Stimulated activated CD4-positive, alpha-beta T cell treated with anti-CD3 and anti-CD28 coated beads, Interleukin-15, amount 100 ng/mL, for 24 hours (primary cell): ENCODE measurements at regions not wholly inside any gene's neighbourhood (a gene's known extent, or its start where the extent isn't known, plus 50 kb on each side); places are given as distances from the start of the nearest gene placed in this dataset.

Experiments used
- DNase-seq: peaks from one replicate; pipeline ENCODE4 v3.0.0-alpha.2; 2020

DNA sequence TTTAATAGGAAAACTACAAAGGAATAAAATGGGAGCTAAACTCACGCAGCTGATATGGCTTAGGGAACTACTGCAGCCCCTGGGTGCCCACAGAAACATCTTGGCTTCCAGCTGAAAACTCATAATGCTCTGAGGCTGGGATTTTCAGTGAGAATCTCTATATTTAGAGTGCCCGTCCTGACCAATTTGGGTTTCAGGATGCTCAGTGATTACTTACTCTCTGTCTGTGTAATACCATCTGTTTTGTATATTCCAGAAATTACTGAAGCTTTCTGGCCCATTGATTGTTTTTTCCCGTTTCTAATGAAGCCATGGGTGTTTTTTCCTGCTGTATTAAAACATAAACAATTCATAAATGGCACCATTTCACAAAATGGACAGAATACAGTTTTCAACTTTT lies 50.6 kb upstream of the ZNF385D start:
- DNase-seq, result no peak

DNA sequence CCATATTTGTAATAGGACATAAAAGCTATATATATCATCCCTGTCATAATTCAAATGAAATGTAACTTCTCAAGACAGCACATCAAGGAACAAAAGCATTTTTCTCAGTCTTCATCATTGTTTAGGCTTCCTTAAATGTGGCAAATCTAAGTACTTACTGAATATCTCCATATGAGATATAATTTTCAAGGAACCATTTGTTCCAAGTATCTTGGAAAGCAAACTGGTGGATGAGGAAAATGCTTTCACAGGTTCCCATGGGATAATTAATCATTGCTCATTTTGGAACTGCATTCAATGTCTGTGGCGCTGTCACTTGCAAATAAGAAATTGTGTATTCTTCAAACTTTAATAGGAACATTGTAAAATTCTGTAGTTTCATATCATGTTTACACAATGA lies 52.6 kb upstream of the ZNF385D start:
- no peak for DNase-seq

DNA sequence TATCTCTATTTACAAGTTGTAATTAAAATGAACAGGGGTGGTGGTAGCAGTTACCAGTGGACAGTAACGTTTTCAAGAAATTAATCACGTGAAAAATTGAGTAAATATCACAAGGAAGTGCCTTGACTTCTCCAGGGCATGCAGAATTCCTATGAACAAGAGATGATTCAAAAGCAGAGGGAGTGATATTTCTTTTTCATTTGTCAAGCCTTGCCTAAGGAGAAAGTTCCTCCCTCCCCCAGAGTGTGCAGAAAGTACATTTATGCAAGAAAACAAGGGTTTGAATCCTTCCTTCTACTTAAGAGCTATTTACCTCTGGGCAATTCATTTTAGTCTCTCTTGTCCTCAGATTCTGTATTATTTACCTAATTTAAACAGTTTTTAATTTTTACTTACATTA lies 53.3 kb upstream of the ZNF385D start:
- no peak for DNase-seq

DNA sequence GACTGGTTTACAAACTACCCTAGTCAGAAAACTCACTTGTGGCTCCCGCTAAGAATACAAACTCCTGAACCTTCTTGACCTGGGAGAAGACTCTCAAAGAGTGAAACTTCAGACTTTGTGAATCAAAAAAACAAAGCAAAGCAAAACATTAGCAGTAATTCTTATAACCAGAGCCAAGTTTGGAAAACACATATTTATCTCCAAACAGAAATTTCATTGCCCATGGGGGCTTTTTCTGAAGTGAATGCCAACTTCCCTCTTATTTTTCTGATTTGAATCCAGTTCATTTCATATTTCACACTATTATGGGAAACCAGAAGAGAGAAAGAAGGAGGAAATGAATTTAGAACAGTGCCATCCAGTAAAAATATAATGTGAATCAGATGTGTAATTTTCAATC lies 55.7 kb upstream of the ZNF385D start:
- DNase-seq, result no peak

DNA sequence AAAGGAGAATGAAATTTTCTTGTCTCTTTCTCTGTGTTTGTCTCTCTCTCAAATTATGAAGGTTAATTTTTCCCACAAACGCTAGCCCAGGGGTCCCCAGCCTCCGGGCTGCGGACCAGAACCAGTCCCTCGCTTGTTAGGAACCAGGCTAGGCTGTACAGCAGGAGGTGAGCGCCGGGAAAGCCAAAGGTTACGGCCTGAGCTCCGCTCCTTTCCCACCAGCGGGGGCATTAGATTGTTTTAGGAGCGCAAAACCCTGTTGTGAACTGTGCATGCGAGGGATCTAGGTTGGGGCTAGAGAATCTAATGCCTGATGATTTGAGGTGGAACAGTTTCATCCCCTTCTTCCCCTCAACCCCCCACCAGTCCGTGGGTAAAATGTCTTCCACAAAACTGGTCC lies 74.7 kb upstream of the ZNF385D start:
- DNase-seq, result no peak

DNA sequence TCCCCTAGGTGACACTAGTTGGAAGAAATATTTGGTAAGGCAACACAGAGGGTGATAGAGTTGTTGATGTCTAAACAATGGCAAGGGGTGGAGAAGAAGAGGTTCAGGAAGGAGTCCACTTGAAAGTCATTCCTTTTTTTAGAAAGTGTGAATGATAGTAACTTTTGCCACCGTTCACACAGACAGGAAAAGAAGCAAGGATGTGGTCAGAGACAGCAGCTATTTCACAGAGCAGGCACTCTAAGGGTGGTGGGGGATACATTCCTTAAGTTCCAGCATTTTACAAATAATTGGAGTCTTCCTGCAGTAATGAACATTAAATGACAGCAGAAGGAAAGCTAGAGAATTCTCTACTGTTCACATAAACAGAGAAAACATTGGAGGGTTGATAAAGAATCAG lies 75.4 kb upstream of the ZNF385D start:
- no peak for DNase-seq

DNA sequence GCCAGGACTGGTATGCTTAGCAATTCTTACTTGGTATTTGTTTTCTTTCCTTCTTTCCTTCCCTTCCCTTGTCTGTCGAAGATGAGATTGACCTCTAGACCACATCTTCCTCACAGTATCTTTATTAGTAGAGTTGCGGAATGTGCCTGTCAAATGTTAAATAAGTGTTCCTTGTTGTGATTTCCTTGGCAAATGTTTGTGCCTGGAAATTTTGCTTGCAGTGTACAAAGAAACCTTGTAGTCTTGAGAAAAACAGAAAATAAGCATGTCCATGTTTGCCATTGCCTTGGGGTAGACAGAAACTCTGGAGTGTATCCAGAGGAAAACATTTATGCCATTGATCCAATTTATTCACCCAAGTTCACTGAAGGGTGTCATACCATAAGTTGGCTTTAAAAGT lies 79.5 kb upstream of the ZNF385D start:
- DNase-seq, result no peak

DNA sequence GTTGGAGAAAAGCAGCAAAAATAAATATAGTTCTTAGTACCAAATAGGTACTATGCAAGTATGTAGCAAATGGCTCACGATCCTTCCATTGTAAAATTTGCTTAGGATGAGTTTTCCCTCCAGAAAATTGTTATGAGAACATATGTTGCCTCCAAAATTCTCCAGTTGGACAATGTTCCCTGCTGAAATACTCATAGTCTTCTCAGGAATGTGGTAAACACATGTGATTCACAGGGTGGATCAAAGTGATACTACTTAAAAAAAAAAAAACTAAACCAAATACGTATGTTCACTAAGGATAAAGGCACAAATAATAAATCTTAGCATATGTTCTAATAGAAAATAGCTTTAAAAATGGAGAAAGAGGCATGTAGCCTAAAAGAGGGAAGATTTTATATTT lies 84.3 kb upstream of the ZNF385D start:
- DNase-seq, result no peak

DNA sequence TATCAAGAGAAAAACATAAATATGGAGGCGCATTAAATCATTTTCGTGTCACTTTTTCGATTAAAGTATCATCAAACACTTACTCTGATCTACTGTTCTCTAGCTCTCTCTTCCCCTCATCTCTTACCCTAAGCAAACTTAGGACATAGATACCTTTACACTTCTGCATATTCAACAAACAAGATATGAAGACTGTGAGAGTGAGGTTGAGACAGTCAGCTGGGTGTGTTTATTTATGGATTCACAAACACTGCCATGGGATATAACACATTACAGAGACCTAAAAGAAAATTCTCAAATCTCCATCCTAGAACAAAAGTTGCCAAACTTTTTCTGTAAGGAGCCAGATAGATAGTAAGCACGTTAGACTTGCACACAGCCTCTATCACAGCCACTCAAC lies 85.2 kb upstream of the ZNF385D start:
- DNase-seq, result no peak

DNA sequence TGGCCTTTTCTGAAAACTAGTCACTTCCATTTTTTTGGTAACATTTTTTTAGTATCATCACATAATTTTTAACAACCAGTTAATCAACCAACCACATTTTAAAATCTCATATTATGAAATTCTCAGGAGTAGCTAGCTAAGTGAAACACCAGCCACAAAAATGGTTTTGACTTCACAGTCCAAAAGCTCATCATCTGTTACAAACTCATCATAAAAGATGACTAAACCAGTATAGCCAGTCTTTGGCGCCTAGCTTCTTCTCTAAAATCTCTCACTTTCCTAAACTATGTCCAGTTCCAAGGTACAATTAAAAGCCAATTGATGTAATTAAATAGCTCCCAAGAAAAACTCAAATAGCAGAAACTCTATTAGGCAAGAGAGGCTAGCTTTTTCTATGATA lies 88.2 kb upstream of the ZNF385D start:
- DNase-seq, result no peak

DNA sequence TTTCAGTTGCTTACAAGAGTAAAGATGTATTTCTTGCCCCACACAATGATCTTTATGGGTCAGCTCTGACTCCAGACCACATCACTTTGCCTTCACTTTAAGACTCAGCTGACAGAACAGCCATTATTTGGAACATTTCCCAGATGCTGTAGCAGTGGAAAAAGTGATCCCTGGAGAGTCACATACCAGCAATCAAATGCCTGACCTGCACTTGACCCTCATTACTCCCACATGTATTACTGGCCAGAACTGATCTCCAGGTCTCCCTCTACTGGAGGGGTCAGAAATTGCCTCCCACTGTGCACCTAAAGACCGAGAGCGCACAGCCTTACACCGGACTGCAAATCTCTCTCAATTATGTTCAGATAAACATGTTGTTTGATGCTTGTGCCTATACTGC lies 88.6 kb upstream of the ZNF385D start:
- no peak for DNase-seq

DNA sequence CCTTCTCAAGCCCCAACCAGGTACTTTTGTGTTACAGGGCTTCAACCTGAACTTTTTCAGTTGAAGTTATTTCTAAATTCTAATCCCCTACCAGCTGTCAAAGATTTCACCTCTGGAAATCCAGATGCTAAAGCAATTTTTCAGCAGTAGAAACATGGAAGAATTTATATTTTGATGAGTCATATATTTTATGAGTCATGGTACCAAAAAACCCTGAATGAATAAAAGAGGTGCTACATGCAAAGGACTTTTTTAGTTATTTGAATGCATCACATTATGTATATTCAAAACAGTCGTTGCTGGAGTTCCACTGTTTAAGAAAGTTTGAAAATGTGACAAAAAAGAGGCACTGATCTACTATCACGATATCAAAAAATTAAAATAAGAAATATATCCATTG lies 96.0 kb upstream of the ZNF385D start:
- no peak for DNase-seq

DNA sequence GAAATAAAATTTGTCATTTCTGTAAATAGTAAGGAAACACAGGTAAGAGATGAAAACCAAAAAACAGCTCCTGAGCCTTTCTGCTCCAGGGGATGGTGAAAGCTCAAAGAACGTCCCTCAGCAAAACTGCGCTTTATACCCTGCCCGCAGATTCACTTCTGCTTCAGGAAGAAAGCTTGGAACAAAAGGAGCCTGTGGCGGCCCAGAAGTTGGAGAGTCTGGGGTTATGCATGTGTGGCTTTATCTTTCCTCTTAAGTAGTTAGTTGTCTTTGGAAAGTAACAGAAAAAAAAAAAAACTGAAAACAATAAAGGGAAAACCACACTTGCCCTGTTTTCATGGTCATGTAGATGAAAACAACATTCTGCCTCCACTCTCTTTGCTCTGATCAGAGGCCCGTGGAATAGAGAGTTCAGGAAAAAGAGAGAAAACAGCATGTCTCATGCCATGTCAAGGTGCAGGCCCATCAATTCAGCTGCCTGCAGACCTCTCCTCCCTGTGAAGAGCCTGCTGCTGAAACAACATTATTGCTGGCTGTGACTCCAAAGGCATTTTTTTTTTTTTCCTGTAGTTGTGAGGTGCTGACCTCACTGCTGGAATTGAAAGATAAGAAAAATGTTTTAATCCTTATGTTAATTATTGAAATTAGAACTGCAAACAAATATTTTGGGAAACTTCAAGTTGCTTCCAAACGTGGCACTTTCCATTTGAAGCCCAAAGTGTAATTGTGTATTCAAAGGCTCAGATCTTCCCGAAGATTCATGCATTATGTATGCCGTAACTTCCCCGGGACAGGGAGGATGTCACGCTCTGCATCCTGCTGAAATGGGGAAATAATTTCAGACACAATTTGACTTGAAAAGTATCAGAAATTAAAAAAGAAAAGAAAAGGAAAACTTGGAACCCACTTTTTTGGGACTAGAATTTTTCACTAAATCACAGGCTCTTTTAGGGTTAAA lies 108.4 kb upstream of the ZNF385D start:
- no peak for DNase-seq

DNA sequence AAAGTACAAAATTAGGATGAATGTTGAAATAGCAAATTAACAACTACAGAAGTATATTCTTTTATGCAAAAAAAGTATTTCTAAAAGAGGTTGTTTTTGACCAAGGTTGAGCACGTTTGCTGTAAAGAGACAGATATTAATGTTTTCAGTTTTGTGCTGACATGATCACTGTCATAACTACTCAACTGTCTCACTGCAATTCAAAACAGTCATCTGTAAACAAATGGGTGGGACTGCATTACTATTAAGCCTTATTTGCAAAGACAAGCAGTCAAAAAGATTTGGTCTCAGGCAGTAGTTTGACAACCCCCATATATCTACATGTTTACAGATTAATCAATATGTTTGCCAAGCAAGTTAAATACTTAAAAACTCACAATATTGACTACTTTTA lies 109.1 kb upstream of the ZNF385D start:
- no peak for DNase-seq

DNA sequence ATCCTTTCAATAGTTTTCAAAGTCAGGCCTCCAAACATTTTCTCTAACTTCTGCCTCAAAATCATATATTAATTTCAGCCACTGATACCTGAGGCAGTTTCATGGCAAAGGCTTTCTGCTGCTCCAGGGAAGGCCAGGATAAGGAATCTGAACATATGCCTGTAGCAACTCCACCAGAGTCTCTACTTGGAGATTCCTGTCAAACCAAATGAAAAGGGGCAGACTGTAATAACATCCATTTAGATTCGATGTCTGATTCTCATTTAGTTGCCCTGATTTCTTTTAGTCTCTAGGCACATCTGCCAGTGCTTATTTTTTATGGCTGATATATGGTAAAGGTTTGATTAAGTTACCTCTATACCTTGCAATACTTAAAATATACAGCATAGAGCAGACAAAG lies 109.6 kb upstream of the ZNF385D start:
- DNase-seq, result no peak

DNA sequence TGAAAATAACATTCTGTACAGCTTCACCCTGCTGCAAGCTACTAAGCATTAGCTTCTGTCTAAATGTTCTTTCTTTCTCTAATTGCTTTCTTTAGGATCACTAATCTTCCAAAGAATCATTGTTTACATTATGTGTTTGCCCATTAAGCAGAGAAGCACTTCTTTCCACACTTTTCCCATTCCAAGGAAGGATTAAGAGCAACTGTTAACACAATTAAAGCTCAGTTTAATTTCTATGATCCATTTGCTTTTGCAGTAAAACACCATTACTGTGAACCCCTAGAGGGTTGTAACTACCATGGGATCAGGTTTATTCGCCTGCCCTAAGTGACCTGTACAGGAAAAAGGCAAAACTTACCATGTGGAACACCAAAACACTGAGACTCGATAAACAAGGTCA lies 125.8 kb upstream of the ZNF385D start:
- DNase-seq, result no peak

DNA sequence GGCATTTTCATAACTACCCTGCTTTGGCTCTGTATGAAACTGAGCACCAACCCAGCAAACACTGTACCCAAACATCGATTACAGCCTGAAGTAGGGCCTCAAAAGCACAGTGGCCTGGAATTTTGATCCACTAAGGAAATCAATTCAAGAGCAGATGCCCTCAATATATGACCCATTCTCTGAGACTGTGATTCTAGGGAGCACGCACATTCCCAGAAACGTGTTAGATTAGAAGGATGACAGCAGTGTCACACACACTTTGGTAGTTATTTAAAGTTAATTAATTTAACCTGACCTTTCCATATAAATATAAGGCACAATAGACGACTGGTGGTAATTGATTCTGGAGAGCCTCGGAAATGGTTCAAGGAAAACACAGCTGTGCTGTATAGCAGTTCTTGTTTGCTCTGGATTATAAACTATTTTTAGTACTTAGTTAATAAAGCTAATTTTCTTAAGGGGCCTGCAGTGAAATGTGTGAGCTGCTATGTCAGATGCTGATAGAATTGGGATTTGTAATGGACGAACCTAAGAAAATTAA lies 126.3 kb upstream of the ZNF385D start:
- no peak for DNase-seq

DNA sequence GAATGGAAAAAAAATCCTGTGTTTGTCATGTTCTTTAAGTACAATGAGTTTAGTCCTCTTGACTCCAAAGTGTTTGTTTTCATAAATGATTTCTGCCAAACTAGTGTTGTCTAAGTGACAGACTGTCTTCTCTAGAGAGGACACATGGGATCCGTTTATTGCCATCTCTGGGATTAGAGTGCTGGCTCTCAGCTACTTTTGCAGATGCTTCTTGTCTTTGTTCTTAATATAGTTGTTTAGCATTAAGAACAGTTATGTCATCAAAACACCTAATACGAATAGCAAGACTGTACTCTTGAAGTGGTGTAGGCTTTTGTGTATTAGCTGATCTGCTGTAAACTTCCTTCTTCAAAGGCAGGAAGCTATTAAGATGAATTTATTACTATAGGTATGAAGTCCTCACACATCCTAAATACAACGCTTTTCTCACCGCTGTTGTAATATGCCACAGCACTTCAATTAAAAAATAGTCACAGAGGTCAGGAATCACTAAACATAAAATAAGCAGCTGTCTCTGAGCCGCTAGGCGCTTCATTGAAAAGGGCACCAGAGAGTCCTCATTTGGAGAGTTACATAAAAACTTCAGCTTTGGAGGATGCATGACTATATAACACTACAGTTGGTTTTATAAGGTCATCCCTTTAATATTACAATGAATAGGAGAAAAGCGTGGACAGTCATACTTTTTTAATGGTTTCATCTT lies 128.3 kb upstream of the ZNF385D start:
- DNase-seq, result no peak

DNA sequence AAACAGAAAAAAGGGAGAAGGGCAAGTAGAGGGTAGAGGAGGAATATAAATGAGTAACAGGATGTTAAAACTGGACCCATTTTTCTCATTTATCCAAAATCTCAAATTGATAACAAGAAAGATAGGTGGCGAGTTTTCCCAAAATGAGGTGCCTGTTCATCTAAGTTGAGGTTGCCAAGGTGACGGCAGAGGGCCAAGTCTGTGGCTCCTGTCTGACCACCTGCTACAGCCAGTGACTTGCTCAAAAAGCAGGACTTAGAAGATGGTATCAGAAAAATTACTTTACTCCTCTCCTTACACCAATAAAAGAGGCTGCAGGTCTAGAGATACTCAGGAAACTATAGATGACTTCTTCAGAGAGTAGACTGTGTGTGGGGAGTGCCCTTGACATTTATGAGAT lies 137.6 kb upstream of the ZNF385D start:
- DNase-seq, result no peak

DNA sequence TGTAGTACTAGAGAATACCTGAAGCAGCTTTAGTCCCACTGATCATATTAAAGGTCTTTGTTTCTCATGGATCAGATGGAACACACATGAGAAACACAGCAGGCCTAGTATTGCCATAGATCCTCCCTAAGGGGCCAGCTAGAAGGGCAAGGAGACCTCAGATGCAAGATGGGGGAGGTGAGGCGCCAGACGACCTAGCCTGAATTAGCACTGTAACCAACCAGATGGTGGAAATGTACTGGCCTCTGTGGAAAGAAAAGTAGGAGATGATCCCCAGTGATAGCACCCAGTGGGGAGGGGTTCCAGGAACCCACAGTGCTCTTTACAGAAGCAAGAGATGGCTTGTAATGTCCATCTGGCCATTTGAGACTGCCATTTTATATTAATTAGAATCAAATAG lies 138.2 kb upstream of the ZNF385D start:
- no peak for DNase-seq

DNA sequence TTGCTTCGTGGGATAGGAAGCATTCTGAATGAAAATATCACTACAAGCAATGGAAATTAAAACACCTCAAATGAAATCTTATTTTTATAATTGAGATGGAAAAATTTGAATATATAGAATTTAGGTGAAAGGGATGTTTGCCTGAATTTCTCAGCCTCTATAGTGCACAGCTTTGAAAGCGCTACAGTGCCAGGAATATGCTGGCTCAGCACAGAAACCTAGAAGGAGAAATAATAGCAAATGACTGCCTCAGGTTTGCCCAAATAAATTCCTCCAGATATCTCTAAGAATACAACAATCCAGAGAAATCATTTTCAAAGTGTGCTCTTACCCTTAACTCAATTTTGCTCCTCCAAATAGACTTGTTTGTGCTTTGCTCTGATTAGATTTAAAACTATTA lies 141.1 kb upstream of the ZNF385D start:
- no peak for DNase-seq

DNA sequence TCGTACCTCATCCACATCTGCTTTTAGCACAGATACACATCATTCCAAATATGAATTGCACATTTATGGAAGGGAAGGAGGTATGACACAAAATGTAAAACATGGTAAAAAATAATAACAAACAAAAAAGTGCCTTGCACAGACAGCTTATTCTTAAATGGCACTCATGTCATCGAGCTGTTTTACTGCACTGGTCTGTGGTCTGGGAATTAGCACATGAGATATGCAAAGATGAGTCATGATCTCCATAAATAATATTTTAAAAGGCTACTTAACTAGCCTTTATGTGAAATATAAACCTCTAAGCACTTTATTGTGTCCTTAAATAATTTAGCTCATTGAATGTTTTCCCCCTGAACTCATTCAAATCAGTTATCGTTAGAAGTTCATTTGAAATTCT lies 142.2 kb upstream of the ZNF385D start:
- DNase-seq, result no peak

DNA sequence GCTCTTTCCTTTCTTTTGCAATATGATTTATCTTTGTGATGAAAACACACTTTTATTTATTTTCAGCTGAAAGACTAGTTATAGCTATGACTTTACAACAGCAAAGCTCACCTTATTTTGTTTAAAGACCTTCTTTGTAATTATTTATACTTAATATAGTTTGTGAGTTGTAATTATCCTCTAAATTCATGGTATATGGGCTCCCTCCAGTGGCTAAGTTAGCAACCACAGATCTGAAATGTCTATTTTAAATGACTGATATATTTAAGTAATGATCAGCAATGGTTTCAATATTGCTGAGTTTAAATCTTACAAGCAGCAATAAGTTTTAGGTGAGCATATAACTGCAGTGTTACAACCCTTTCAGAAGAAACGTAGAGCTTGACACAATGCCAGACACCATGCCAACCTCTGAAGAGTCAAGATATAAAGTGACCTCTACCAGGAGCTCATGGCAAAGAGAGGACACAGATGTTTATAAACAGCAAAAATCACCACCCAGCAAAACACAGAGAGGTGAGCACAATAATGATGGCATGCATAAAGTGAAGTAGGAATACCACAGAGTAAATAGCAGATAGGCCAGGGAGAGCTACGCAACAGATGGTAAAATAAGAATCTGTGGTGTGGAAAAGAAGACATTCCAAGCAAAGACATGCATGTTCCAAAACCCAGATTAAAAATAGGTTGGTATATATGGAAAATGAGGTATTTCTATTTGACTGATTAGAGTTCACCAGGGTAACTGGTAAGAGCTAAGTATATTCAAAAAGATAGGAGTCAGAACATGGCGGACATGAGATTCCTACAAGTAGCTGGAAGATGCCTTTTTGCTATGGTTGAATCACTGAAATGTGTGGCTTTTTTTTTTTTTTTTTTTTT lies 143.7 kb upstream of the ZNF385D start:
- no peak for DNase-seq
